Left lung (tissue), 4 donors: ENCODE measurements at regions not wholly inside any gene's neighbourhood (a gene's known extent, or its start where the extent isn't known, plus 50 kb on each side); places are given as distances from the start of the nearest gene placed in this dataset.

Experiments
- ATAC-seq: fragments of 200-7000 bp; cut with Tn5 transposase; one replicate; pipeline ENCODE4 v1.9.1; 2020; ENCODE audit warnings: moderate library complexity
- DNase-seq, 4 donors: peaks; one replicate each; pipeline ENCODE4 v3.0.0-alpha.2; 2013 to 2020
- H3K27ac ChIP-seq, 2 donors: fragments of 200-600 bp; sonication (generic) in 1 of 2; one replicate each; pipeline versions ENCODE4 v1.5.0 to v1.8.0; 2020 to 2021
- H3K27me3 ChIP-seq, 2 donors: fragments of 200-600 bp; sonication (generic) in 1 of 2; one replicate each; pipeline versions ENCODE4 v1.5.0 to v1.8.0; 2020 to 2021
- H3K36me3 ChIP-seq, 2 donors: fragments of 200-600 bp; sonication (generic) in 1 of 2; one replicate each; pipeline versions ENCODE4 v1.5.0 to v1.8.0; 2020 to 2021
- H3K4me1 ChIP-seq, 2 donors: fragments of 200-600 bp; one replicate each; pipeline ENCODE4 v1.8.0; 2021
- H3K4me3 ChIP-seq, 2 donors: fragments of 200-600 bp; sonication (generic) in 1 of 2; one replicate each; pipeline versions ENCODE4 v1.5.0 to v1.8.0; 2020 to 2021; ENCODE audit warnings: mild to moderate bottlenecking in 1 of 2
- H3K9me3 ChIP-seq, 2 donors: fragments of 200-600 bp; sonication (generic) in 1 of 2; one replicate each; pipeline versions ENCODE4 v1.5.0 to v1.8.0; 2020 to 2021
- intact Hi-C, 2 donors: fragments of 100-400 bp; cut with DNase I; formaldehyde crosslinking; loops; one replicate each; pipeline versions ENCODE4 v1.11.2 to v1.14.2; 2022
- TF ChIP-seq, protein P1 (sequence below), 2 donors: fragments of 200-600 bp; sonication (generic) in 1 of 2; IDR thresholded peaks; one replicate each; pipeline versions ENCODE4 v1.5.0 to v1.8.0; 2021; ENCODE audit warnings: antibody characterized with exemption in 2 of 2
- donor health status: DM: no; HTN: yes; CAD: no.
- donor health status: DM: no; HTN: no; CAD: no.

DNA sequence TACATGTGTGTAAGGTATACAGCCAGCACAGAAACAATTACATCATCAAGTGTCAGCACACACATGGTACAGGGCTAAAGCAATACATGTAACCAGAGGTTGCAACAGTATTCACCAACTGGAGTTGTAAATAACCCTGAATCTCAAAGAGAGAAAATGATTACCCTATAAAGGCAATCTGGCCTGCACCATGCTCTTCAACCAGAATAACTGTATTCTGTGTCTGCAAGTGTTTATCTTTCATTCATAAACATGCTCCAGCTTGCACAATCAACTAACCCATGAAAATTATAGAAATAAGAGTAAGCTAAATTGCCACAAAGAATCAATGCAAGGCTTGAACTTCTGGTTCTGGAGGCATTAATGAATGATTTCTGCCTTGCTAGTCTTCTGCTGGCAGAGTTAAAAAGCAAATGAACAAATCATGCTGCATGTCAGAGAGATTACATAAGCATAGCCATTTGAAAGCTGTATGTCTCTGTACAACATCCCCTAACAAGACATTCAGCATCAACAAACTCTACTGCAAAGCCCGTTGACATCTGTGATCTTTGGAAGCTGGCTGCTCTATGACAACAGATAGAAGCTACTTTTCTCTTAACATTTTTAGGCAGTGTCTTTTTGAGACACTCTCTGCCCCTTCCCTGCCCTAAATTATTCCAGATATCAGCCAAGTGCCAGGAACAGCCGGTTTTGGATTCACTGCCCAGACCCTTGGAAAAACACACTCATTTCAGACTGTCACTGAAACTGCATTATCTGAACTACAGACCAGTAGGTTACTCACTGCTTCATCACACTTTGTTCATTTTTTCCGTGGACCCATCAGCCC lies 871.0 kb downstream of the OTOL1 start:
- no peaks in the 10 kb centered on the region for H3K27me3 ChIP-seq
- no peaks in the 10 kb centered on the region for H3K9me3 ChIP-seq
- no peaks in the 10 kb centered on the region for H3K36me3 ChIP-seq
- TF ChIP-seq, protein P1, sequence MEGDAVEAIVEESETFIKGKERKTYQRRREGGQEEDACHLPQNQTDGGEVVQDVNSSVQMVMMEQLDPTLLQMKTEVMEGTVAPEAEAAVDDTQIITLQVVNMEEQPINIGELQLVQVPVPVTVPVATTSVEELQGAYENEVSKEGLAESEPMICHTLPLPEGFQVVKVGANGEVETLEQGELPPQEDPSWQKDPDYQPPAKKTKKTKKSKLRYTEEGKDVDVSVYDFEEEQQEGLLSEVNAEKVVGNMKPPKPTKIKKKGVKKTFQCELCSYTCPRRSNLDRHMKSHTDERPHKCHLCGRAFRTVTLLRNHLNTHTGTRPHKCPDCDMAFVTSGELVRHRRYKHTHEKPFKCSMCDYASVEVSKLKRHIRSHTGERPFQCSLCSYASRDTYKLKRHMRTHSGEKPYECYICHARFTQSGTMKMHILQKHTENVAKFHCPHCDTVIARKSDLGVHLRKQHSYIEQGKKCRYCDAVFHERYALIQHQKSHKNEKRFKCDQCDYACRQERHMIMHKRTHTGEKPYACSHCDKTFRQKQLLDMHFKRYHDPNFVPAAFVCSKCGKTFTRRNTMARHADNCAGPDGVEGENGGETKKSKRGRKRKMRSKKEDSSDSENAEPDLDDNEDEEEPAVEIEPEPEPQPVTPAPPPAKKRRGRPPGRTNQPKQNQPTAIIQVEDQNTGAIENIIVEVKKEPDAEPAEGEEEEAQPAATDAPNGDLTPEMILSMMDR (IDR thresholded peaks at IDR 0.05): no peak
- H3K4me1 ChIP-seq: no peaks in the 10 kb centered on the region
- no peak overlapping the region for H3K27ac ChIP-seq
- DNase-seq (peak in 2 of 4 donors; percentile 20 to 28), ATAC-seq (no peak)
- H3K4me3 ChIP-seq: no peak overlapping the region
- intact Hi-C loops: no loop called here

DNA sequence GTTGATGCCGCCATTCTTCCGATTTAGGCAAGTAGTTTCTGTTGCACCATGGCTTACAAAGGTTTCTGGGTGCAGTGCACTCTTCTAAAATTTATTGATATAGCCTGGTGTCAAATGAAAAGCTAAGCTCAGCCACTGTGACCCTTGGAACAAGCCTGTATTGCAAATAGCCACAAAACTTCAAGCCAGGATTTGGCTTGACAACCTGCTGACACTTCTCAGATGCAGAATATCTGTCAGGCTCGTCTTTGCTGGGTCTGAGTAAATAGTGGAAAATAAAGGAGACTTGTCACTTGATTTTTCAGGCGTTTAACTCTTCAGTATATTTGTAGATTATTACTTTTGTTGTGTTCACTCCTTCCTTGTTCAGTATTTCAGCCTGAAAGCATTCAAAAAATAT lies 871.8 kb downstream of the OTOL1 start:
- intact Hi-C loops: no loop called here
- no peak for ATAC-seq
- H3K27ac ChIP-seq: no peak overlapping the region
- no peaks in the 10 kb centered on the region for H3K9me3 ChIP-seq
- no peaks in the 10 kb centered on the region for H3K27me3 ChIP-seq
- no peaks in the 10 kb centered on the region for H3K36me3 ChIP-seq
- H3K4me3 ChIP-seq: no peak overlapping the region
- DNase-seq: peak in 1 of 4 donors; percentile 3
- H3K4me1 ChIP-seq: no peaks in the 10 kb centered on the region
- TF ChIP-seq, protein P1 (IDR thresholded peaks at IDR 0.05): no peak

DNA sequence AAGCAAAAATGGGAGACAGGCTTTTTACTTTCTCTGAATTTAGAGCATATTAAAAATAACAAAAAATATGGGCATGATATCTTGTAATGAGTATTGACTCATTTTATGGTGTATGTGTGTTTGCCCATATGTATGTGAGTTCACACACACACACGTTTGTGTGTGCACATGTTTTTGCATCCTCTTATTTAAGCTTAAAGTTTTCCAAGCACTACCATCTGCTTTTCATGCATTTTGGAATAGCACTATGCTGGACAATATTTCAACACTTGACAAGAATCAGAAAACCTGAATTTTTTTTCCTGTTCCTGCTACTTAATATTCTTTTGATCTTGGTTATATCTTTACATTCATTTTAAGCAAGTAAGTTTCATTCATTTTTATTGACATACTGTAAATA lies 872.7 kb downstream of the OTOL1 start:
- Histone ChIP-seq H3K27me3 (no peaks in the 10 kb centered on the region), H3K36me3 (no peaks in the 10 kb centered on the region), H3K4me1 (no peaks in the 10 kb centered on the region), H3K9me3 (no peaks in the 10 kb centered on the region), H3K27ac (no peak overlapping the region), H3K4me3 (no peak overlapping the region)
- DNase-seq (no peak), ATAC-seq (no peak)
- TF ChIP-seq, protein P1 (IDR thresholded peaks at IDR 0.05): no peak
- intact Hi-C loops: no loop called here

DNA sequence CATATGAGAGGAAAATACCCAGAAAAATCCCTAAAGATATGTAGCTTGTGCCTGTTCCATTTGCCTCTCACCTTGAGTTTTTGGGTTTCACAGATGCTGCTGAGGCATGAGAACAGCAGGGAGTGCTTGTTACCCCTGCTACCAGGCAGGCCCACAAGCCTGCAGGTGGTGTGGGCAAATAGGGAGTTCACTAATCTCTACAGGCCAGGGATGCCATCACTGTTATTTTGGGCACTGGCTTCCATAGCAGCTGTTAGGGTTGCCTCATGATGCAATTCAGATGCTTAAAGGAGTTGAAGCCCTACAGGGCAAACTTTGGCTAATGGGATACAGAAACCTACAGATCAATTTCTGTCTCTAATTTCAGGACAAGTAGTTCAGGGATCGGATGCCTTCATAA lies 873.5 kb downstream of the OTOL1 start:
- no peaks in the 10 kb centered on the region for H3K36me3 ChIP-seq
- no peaks in the 10 kb centered on the region for H3K4me1 ChIP-seq
- no peak overlapping the region for H3K4me3 ChIP-seq
- intact Hi-C loops: no loop called here
- H3K27me3 ChIP-seq: no peaks in the 10 kb centered on the region
- ATAC-seq: no peak
- DNase-seq: peak in 1 of 4 donors; percentile 17
- no peaks in the 10 kb centered on the region for H3K9me3 ChIP-seq
- H3K27ac ChIP-seq: no peak overlapping the region
- TF ChIP-seq, protein P1 (IDR thresholded peaks at IDR 0.05): no peak

DNA sequence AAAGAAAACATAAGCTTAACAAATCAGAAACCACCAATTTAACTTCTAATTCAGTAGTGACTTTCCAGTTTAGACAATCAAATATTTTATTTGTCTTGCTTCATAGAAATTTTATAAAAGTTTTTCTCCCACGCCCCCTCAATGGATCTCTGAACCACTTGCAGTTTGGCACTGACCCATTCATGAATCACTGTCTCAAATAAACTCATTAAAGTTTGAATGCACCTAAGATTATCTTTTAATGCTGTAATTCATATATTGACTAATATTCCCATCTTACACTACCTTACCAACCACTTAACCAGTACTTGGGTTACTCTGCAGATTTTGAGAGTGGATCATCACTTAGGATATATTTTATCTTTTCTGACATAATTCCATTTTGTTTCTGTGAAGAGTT lies 880.2 kb downstream of the OTOL1 start:
- Histone ChIP-seq H3K9me3 (peaks cover 0 to 3% of the 10 kb centered on the region in 2 donors), H3K27ac (no peak overlapping the region), H3K4me1 (no peaks in the 10 kb centered on the region), H3K36me3 (no peaks in the 10 kb centered on the region), H3K27me3 (no peaks in the 10 kb centered on the region), H3K4me3 (no peak overlapping the region)
- ATAC-seq: no peak
- intact Hi-C loops: no loop called here
- DNase-seq: no peak
- TF ChIP-seq, protein P1 (IDR thresholded peaks at IDR 0.05): no peak
